ENCODE measurements at regions not wholly inside any gene's neighbourhood (a gene's known extent, or its start where the extent isn't known, plus 50 kb on each side); places are given as distances from the start of the nearest gene placed in this dataset.

DNA sequence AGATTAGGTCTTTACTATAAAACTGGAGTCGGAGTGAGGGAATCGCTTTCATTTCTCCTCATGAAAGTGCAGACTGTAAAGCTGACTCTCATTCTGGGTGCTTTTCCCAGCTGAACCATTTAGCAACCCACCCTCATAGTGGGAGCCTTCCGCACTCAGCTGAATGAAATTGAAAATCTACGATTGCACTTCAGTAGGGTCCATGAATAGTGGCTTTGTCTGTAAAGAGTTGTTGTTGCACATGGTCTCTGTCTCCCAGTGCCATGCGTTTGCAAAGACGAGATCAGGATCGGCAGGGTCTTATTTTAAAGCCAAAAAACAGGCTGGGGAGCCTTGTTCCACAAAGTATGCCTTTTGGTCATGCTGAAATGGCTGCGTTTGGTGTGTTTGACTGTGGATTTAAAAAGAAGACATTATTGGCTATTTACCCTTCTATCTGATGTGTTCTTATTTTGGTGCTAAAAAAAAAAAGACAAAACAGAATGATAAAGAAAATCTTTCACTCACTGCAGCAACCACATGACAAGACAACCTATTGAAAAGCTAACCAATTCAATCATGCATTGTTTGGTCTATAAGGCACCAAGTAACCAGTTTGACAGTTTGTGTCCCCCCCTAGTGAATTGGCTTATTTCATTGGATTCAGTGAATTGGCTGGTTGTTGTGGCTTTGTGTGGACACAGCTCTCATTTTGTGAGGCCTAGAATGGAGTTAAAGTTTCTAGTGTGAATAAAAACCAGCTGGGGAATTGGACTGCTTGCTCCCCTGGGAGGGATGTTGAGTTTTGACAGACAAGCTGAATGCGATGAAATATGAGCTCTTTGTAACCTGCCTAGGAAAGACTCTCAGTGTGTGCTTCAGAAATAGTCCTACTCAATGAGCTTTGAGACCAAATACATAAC is 65.6 kb downstream of the ARHGAP35 start:
- no peaks in the 10 kb centered on the region for H3K27me3 ChIP-seq (replicated peaks; ENCODE audit: control insufficient read depth, insufficient read depth, low read length)
- DNase-seq (ENCODE audit: extremely low read depth, insufficient read length), result no peak
- peaks cover 5% of the 10 kb centered on the region for H3K36me3 ChIP-seq (ENCODE audit: control insufficient read depth, insufficient read depth, low read length)
- TF ChIP-seq, protein P1, sequence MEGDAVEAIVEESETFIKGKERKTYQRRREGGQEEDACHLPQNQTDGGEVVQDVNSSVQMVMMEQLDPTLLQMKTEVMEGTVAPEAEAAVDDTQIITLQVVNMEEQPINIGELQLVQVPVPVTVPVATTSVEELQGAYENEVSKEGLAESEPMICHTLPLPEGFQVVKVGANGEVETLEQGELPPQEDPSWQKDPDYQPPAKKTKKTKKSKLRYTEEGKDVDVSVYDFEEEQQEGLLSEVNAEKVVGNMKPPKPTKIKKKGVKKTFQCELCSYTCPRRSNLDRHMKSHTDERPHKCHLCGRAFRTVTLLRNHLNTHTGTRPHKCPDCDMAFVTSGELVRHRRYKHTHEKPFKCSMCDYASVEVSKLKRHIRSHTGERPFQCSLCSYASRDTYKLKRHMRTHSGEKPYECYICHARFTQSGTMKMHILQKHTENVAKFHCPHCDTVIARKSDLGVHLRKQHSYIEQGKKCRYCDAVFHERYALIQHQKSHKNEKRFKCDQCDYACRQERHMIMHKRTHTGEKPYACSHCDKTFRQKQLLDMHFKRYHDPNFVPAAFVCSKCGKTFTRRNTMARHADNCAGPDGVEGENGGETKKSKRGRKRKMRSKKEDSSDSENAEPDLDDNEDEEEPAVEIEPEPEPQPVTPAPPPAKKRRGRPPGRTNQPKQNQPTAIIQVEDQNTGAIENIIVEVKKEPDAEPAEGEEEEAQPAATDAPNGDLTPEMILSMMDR (IDR thresholded peaks at IDR 0.05; ENCODE audit: insufficient read depth, low read length, poor library complexity, severe bottlenecking), result no peak
- H3K4me3 ChIP-seq (replicated peaks; ENCODE audit: low read depth, low read length), result no peak overlapping the region

DNA sequence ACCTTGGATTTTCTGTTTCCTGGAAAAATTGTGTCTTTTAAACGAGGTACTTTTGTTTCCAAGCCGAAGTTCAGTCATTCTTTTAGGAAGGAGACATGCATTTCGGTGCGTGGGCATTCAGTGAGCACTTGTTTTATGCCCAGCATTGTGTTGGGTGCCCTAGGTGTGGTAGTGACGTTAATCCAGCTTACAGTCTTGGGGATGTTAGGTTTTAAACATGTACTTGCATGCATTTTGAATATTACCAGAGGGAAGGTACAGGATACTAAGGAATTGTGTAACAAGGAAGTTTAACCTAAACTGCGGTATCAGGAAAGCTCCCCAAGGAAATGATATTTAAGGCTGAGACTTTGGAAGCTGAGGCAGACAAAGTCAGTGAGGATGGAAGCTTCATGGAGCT is 66.3 kb downstream of the ARHGAP35 start:
- Histone ChIP-seq H3K36me3 (ENCODE audit: control insufficient read depth, insufficient read depth, low read length) (no peaks in the 10 kb centered on the region; the same call in none of the 2 replicates), H3K27me3 (replicated peaks; ENCODE audit: control insufficient read depth, insufficient read depth, low read length) (no peaks in the 10 kb centered on the region), H3K4me3 (replicated peaks; ENCODE audit: low read depth, low read length) (no peak overlapping the region)
- no peak for DNase-seq (ENCODE audit: extremely low read depth, insufficient read length)
- TF ChIP-seq, protein P1 (IDR thresholded peaks at IDR 0.05; ENCODE audit: insufficient read depth, low read length, poor library complexity, severe bottlenecking), result no peak

DNA sequence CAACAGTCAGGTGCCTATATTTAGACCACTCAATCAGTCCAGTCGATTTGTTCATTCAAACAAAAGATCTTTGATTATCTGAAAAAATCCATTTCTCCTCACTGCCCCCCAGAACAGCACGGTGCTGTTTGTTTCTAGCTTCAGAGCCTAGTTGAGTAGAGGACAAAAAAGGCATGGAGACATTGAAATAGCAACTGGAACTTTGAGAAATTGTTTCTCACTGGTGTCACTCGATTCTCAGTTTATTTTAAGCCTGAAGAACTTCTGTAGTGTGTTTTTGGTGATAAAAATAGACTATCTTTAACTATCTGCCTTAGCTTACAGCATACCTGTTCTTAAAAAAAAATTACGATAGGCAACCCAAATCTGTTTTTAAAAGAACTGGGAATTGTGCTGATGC is 67.1 kb downstream of the ARHGAP35 start:
- Histone ChIP-seq H3K36me3 (ENCODE audit: control insufficient read depth, insufficient read depth, low read length) (no peaks in the 10 kb centered on the region; the same call in none of the 2 replicates), H3K4me3 (replicated peaks; ENCODE audit: low read depth, low read length) (peak overlapping the region; percentile 13; the same call in 1 of the 2 replicates), H3K27me3 (replicated peaks; ENCODE audit: control insufficient read depth, insufficient read depth, low read length) (no peaks in the 10 kb centered on the region)
- TF ChIP-seq, protein P1 (IDR thresholded peaks at IDR 0.05; ENCODE audit: insufficient read depth, low read length, poor library complexity, severe bottlenecking), result no peak
- DNase-seq (ENCODE audit: extremely low read depth, insufficient read length), result no peak

GRCh38 chr19:46928951-46929350 is 68.2 kb downstream of the ARHGAP35 start:
- TF ChIP-seq, protein P1 (IDR thresholded peaks at IDR 0.05; ENCODE audit: insufficient read depth, low read length, poor library complexity, severe bottlenecking), result no peak
- Histone ChIP-seq H3K4me3 (replicated peaks; ENCODE audit: low read depth, low read length) (no peak overlapping the region), H3K27me3 (replicated peaks; ENCODE audit: control insufficient read depth, insufficient read depth, low read length) (no peaks in the 10 kb centered on the region), H3K36me3 (ENCODE audit: control insufficient read depth, insufficient read depth, low read length) (no peaks in the 10 kb centered on the region; the same call in none of the 2 replicates)
- DNase-seq (ENCODE audit: extremely low read depth, insufficient read length), result no peak

GRCh38 chr19:46931202-46931601 is 70.4 kb downstream of the ARHGAP35 start:
- DNase-seq (ENCODE audit: extremely low read depth, insufficient read length), result no peak
- TF ChIP-seq, protein P1 (IDR thresholded peaks at IDR 0.05; ENCODE audit: insufficient read depth, low read length, poor library complexity, severe bottlenecking), result no peak
- H3K27me3 ChIP-seq (replicated peaks; ENCODE audit: control insufficient read depth, insufficient read depth, low read length), result no peaks in the 10 kb centered on the region
- H3K36me3 ChIP-seq (ENCODE audit: control insufficient read depth, insufficient read depth, low read length), result no peaks in the 10 kb centered on the region
- H3K4me3 ChIP-seq (replicated peaks; ENCODE audit: low read depth, low read length), result no peak overlapping the region

All from GM06990 (cell line).